ENCODE measurements at regions not wholly inside any gene's neighbourhood (a gene's known extent, or its start where the extent isn't known, plus 50 kb on each side); places are given as distances from the start of the nearest gene placed in this dataset.

GRCh38 chr17:73997059-73997458, 206.4 kb upstream of the RPL38 start:
- no peak for DNase-seq (ENCODE audit: low read depth in 4 of 4, low spot score in 3 of 4)

- DNase-seq (ENCODE audit: low read depth in 4 of 4, low spot score in 3 of 4): no peak
Observed at GRCh38 chr17:73998249-73998648, 205.2 kb upstream of the RPL38 start.

DNA sequence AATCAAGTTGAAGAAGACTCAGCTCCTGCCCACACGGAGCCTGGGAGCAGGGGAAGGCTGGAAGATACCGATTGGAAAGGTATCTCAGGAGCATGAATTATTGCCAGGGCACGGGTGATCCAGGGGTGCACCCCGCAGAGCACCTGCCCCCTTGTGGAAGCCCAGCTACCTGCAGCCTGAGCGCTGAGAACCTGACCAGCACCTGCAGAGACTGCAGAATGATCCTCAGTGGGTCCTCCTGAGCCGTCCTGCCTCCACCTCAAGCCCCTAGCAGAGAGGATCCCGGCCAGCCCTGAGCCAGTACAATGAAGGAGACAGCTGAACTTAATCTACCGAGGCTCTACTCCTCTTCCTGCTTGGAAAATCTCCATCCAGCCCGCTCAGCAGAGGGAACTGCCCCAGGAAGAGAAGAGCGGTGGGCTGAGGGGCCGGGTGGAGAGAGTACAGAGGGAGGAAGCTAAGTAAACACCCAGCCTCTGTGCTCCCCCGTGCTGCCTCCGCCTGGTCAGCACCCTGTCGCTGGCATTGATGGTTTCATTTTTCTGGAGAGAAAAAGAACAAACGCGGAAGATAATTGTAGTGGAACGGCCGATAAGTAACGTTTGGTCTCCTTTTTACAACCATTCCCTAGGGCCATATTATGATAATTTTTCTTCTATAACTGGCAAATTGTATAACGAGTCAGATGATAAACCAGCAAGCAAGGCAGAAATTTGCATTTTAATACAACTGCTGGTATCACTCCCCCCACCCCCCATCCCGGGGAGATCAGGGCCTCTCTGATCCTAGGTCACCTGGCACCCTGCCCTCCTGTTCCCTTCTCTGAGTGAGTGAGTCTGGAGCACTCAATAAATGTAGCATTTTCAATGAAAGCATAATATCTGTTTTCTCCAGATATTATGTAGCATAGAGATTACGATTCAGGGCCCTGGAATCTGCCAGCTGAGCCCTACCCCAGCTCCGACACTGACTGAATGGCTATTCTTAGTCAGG, 204.5 kb upstream of the RPL38 start:
- peak in 2 of 4 donors; percentile 40 to 46 for DNase-seq (ENCODE audit: low read depth in 4 of 4, low spot score in 3 of 4)

GRCh38 chr17:74001145-74001544, 202.3 kb upstream of the RPL38 start:
- DNase-seq (ENCODE audit: low read depth in 4 of 4, low spot score in 3 of 4): no peak

- no peak for DNase-seq (ENCODE audit: low read depth in 4 of 4, low spot score in 3 of 4)
Observed at GRCh38 chr17:74002241-74002640, 201.2 kb upstream of the RPL38 start.

- no peak for DNase-seq (ENCODE audit: low read depth in 4 of 4, low spot score in 3 of 4)
Observed at GRCh38 chr17:74004056-74004455, 199.4 kb upstream of the RPL38 start.

- DNase-seq (ENCODE audit: low read depth in 4 of 4, low spot score in 3 of 4): no peak
Observed at GRCh38 chr17:74005790-74006189, 197.7 kb upstream of the RPL38 start.

DNA sequence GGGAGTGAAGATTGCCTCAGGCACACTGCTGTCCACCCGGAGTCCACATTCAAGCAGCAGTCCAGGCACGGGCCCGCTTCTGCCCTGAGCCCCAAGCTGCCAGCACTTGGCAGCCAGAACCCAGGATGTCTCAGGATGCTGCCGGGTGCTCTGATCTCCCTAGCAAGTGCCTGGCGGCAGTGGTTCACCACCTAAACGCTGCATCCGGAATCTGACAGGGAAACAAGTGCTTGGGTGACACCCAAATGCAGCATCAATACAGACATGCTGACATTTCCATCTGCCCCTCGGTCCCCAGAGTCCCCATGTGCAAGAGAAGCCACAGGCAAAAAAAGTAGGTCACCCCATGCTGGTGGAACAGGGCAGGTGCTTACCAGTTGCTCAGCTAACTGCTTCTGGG, 197.1 kb upstream of the RPL38 start:
- no peak for DNase-seq (ENCODE audit: low read depth in 4 of 4, low spot score in 3 of 4)

GRCh38 chr17:74008196-74008595, 195.3 kb upstream of the RPL38 start:
- DNase-seq (ENCODE audit: low read depth in 4 of 4, low spot score in 3 of 4): no peak

DNA sequence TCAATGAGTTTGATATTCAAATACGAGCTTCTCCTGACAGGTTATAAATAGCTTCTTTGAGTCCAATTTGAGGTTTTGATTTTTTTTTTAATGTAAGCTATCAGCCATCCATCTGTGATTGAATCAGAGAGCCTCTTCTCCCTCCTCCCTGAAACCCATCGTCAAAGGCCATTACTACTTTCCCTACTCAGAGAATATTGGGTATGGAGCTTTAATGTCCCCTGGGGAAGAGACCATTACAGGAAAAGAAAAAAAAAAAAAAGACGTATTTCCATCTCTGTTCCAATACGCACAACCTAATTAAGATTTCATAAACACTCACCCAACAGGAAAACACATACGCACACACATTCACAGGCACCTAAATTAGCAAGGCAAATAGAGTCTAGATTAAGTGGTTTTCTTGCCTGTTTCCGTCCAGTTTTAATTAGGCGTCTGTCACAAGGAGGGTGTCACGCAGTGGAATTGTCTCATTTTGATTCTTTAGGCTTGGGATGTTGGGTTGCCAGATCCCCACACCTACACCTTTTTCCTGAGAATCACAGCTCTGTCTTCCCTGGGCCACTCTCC, 194.3 kb upstream of the RPL38 start:
- no peak for DNase-seq (ENCODE audit: low read depth in 4 of 4, low spot score in 3 of 4)

DNA sequence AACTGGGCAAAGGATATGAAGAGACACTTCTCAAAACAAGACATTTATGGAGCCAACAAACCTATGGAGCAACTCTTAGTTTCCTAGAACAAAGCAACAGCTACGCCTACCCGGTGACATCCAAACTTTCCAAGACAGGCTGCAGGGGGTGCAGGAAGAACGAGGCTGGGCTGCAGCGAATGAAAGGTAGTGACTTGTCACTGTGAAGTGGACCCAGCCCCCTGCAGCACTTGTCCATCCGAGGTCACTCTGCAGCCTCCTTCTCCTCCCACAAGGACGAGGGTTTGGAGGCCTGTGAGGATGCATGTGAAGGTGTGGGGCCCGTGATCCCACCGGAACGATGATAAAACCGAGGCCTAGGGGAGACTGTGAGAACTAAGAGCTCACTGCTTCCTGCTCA, 192.6 kb upstream of the RPL38 start:
- no peak for DNase-seq (ENCODE audit: low read depth in 4 of 4, low spot score in 3 of 4)

DNA sequence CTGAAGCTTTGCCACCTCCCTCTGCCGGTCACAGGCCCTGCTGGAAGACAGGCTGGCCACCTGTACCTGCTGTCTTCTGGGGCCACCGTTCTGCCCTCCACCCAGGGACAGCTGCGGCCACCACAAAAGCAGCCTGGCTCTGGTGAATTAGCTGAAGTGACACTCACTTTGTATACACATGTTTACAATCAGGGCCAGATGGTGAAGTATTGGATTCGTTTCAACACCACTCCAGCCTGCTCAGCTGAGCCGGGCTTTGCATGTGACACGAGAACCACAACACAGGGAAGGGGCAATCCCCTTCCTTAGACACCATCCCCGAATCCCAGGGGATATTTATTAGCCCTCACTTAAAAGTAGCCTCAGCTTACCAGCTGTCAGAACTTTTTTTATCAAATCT, 191.5 kb upstream of the RPL38 start:
- DNase-seq (ENCODE audit: low read depth in 4 of 4, low spot score in 3 of 4): no peak

DNA sequence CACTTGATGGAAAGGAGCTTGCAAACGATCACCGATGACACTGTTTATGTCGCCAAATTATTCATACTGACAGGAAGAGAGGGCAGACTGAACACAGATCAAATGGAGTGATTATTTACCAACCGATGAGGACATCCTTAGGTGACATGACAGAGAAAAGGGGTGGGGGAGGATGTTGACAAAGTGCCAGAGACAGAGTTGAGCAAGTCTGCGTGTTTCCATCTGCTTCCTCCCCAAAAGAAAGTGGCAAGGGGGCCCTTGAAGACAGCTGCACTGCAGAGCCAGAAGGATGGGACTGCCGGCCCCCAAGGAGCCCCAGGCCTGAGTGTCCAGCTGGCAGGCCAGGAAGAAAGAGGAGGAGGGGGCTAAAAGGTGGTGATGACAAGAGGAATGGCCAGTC, 191.0 kb upstream of the RPL38 start:
- no peak for DNase-seq (ENCODE audit: low read depth in 4 of 4, low spot score in 3 of 4)

DNA sequence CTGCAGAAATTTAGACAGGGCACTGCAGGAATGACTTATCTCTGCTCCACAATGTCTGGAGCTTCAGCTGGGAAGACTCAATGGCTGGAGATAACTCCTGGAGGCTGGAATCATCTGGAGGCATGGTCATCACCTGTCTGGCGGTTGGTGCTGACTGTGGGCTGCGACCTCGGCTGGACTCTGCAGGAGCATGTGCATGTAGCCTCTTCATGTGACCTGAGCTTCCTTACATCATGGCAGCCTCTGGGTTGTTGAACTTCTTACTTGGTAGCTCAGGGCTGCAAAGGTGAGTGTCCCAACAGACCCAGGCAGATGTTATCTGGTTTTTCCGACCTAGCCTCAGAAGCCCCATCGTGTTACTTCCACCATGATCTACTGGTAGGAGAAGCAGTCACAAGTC, 188.2 kb upstream of the RPL38 start:
- no peak for DNase-seq (ENCODE audit: low read depth in 4 of 4, low spot score in 3 of 4)

DNA sequence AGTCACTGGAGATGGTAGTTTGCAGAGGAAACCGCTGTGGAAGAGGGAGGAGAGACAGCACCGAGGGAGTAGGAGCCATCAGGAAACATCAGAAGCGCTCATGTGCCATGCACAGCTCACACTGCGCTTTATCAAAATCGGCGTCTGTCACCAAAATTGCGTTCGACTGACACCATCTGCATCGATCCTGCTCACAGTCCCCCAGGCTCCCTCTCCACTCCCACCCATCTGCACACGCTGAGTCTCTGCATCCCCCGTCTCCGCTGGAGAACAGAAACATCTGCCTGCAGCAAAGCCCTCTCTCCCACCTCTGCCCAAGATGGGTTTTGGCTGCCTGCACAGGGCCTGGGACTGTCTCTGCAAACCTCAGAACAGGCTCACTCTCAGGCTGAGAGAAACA, 187.5 kb upstream of the RPL38 start:
- no peak for DNase-seq (ENCODE audit: low read depth in 4 of 4, low spot score in 3 of 4)

GRCh38 chr17:74016461-74016860, 187.0 kb upstream of the RPL38 start:
- no peak for DNase-seq (ENCODE audit: low read depth in 4 of 4, low spot score in 3 of 4)

- DNase-seq (ENCODE audit: low read depth in 4 of 4, low spot score in 3 of 4): no peak
Observed at GRCh38 chr17:74017466-74017865, 186.0 kb upstream of the RPL38 start.

DNA sequence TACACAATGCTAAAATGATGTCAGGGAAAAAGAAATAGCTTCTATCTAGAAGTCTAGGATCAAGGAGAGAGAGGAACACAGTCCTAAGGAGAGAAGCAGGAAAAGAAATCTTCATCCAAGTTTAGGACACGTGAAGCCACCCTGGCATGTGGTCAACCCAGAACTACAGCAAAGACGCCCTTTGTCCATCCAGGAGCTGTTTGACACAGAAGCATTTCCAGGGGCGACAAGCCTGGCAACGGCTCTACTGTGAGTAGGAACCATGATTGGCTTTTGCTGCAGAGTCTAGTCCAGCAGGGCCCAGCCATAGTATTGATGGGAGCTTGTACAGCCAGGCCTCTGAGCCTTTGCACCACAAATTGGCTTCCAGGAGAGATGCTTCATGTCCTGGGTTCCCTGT, 185.4 kb upstream of the RPL38 start:
- DNase-seq (ENCODE audit: low read depth in 4 of 4, low spot score in 3 of 4): no peak

- DNase-seq (ENCODE audit: low read depth in 4 of 4, low spot score in 3 of 4): no peak
Observed at GRCh38 chr17:74019271-74019670, 184.2 kb upstream of the RPL38 start.

DNA sequence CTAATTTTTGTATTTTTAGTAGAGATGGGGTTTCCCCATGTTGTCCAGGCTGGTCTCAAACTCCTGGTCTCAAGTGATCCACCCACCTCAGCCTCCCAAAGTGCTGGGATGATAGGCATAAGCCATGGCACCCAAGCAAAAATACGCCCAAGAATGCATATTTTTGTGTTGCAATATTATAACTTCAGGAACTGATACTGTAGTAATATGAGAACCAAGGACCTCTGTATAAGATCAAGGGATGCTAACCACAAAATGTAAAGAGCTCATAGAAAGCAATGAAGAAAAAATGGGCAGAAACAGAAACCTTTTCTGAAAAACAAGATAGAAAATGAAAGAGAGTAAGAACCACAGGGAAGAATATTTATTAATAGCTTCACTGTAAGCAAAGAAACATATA, 183.6 kb upstream of the RPL38 start:
- DNase-seq (ENCODE audit: low read depth in 4 of 4, low spot score in 3 of 4): no peak

DNA sequence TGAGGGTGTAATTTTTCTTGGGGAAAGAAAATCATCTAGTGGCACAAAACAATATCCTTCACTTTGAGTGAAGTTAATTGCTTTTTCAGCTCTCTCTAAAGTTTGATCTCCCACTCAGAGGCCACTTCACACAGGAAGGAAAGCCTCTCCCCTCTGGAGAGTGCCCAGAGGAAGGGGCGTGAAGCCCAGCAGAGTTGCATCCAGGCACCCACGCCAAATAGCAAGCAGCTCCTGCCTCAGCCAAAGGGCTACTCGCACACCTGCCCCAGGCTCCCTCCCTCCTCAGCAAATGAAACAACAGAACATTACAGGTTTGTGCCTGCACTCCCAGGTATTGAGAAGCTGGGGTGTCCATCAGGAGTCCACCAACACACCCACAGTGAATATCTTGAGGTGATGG, 183.0 kb upstream of the RPL38 start:
- no peak for DNase-seq (ENCODE audit: low read depth in 4 of 4, low spot score in 3 of 4)

- DNase-seq (ENCODE audit: low read depth in 4 of 4, low spot score in 3 of 4): no peak
Observed at GRCh38 chr17:74024871-74025531, 178.5 kb upstream of the RPL38 start.

Measured in right renal pelvis (tissue), 4 donors.